Astrocyte of the cerebellum (primary cell): ENCODE measurements at regions not wholly inside any gene's neighbourhood (a gene's known extent, or its start where the extent isn't known, plus 50 kb on each side); places are given as distances from the start of the nearest gene placed in this dataset.

ENCODE experiments used
- DNase-seq: peaks from one replicate; pipeline ENCODE4 v3.0.0-alpha.2; 2011; ENCODE audit warnings: low read depth
- H3K4me3 ChIP-seq: 2 replicates; pipeline ENCODE4 v1.5.1; 2011; ENCODE audit warnings: mild to moderate bottlenecking, low read depth, low read length, moderate library complexity
- CTCF ChIP-seq: IDR thresholded peaks from 2 replicates; pipeline ENCODE4 v1.5.1; 2012; ENCODE audit warnings: low read length, low read depth, moderate library complexity, mild to moderate bottlenecking; ENCODE audit errors: missing control alignments
- in situ Hi-C: cut with HindIII; loops from 2 replicates; pipeline ENCODE4 v1.10.0; 2017; ENCODE audit warnings: low sequenced_read_pairs

GRCh38 chr6:51094271-51094670 is 275.6 kb downstream of the TFAP2B start:
- in situ Hi-C loops, result no loop called here
- no peak overlapping the region for H3K4me3 ChIP-seq
- no peak for TF ChIP-seq CTCF
- no peak for DNase-seq

- no peak overlapping the region for H3K4me3 ChIP-seq
- DNase-seq, result no peak
- TF ChIP-seq CTCF, result no peak
- in situ Hi-C loops, result no loop called here
Observed at GRCh38 chr6:51098246-51098645, 279.6 kb downstream of the TFAP2B start.

GRCh38 chr6:51098791-51099190 is 280.1 kb downstream of the TFAP2B start:
- in situ Hi-C loops, result no loop called here
- TF ChIP-seq CTCF, result no peak
- H3K4me3 ChIP-seq, result no peak overlapping the region
- DNase-seq, result no peak

- no peak for DNase-seq
- in situ Hi-C loops, result no loop called here
- no peak overlapping the region for H3K4me3 ChIP-seq
- TF ChIP-seq CTCF, result no peak
Observed at GRCh38 chr6:51099201-51099600, 280.5 kb downstream of the TFAP2B start.

- no peak for DNase-seq
- in situ Hi-C loops, result no loop called here
- no peak overlapping the region for H3K4me3 ChIP-seq
- TF ChIP-seq CTCF, result no peak
Observed at GRCh38 chr6:51105357-51105756, 286.7 kb downstream of the TFAP2B start.

- in situ Hi-C loops, result no loop called here
- TF ChIP-seq CTCF, result no peak
Observed at GRCh38 chr6:51107769-51108203, 289.1 kb downstream of the TFAP2B start.

More at GRCh38 chr6:51107769-51108203, 289.1 kb downstream of the TFAP2B start:
- no peak overlapping the region for H3K4me3 ChIP-seq
- DNase-seq, result no peak
